ENCODE measurements at regions not wholly inside any gene's neighbourhood (a gene's known extent, or its start where the extent isn't known, plus 50 kb on each side); places are given as distances from the start of the nearest gene placed in this dataset.
"Not testable (repeated sequence)": the region's sequence is repeated elsewhere in the genome, so short reads cannot be mapped to it uniquely, and the experiment has no call there.

GRCh38 chr3:172579753-172580152 is 56.5 kb upstream of the TNFSF10 start:
- CTCF ChIA-PET (ENCODE audit: unreplicated experiment); H3K4me3 ChIP-seq (ENCODE audit: low read depth, low read length, poor library complexity, severe bottlenecking); H3K4me1 ChIP-seq (ENCODE audit: insufficient read depth, low read length, poor library complexity, severe bottlenecking); H4K20me1 ChIP-seq (ENCODE audit: insufficient read depth, low read length); intact Hi-C loops (cut with micrococcal nuclease; ENCODE audit: unreplicated experiment); H2AFZ ChIP-seq (ENCODE audit: low read length); H3K9me2 ChIP-seq (ENCODE audit: insufficient read depth, low read length); H3K9me3 ChIP-seq (ENCODE audit: low read length); H3K36me3 ChIP-seq (ENCODE audit: insufficient read depth, low read length); H3K4me2 ChIP-seq (ENCODE audit: low read length); H3K27ac ChIP-seq (ENCODE audit: low read depth, low read length, poor library complexity, severe bottlenecking); BruUV-seq (replicated peaks); DNase-seq (ENCODE audit: low spot score); POLR2A ChIA-PET; H3K79me2 ChIP-seq (ENCODE audit: insufficient read depth, low read depth, low read length): not testable (repeated sequence)

- CTCF ChIA-PET (ENCODE audit: unreplicated experiment); H3K9me3 ChIP-seq (ENCODE audit: low read length); H3K79me2 ChIP-seq (ENCODE audit: insufficient read depth, low read depth, low read length); H3K4me3 ChIP-seq (ENCODE audit: low read depth, low read length, poor library complexity, severe bottlenecking); intact Hi-C loops (cut with micrococcal nuclease; ENCODE audit: unreplicated experiment); BruUV-seq (replicated peaks); H3K4me2 ChIP-seq (ENCODE audit: low read length); H3K4me1 ChIP-seq (ENCODE audit: insufficient read depth, low read length, poor library complexity, severe bottlenecking); H3K36me3 ChIP-seq (ENCODE audit: insufficient read depth, low read length); H4K20me1 ChIP-seq (ENCODE audit: insufficient read depth, low read length); H3K9me2 ChIP-seq (ENCODE audit: insufficient read depth, low read length); DNase-seq (ENCODE audit: low spot score); H2AFZ ChIP-seq (ENCODE audit: low read length); H3K27ac ChIP-seq (ENCODE audit: low read depth, low read length, poor library complexity, severe bottlenecking); POLR2A ChIA-PET: not testable (repeated sequence)
Observed at GRCh38 chr3:172578714-172579113, 55.5 kb upstream of the TNFSF10 start.

DNA sequence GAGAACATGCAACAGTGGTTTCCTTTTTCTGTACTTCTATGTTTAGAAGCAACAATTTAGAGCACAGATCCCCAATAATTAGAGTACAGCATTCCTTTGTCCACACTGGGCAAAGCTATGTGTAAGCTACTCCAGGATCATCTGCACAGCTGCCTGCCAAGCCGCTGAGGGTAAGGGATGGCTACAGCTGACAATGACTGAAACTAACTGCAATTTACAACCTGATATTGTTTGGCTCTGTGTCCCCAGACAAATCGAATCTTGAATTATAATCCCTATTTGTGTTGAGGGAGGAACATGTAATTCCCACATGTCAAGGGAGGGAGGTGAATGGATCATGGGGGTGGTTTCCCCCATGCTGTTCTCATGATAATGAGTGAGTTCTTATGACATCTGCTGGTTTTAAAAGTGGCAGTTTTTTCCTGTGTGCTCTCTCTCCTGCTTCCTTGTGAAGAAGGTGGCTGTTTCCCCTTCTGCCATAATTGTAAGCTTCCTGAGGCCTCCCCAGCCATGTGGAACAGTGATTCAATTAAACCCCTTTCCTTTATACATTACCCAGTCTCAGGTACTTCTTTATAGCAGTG is 54.8 kb upstream of the TNFSF10 start:
- Histone ChIP-seq H2AFZ (ENCODE audit: low read length) (no peak overlapping the region), H3K4me2 (ENCODE audit: low read length) (no peak overlapping the region), H3K4me1 (ENCODE audit: insufficient read depth, low read length, poor library complexity, severe bottlenecking) (no peaks in the 10 kb centered on the region), H3K9me3 (ENCODE audit: low read length) (no peaks in the 10 kb centered on the region), H3K9me2 (ENCODE audit: insufficient read depth, low read length) (no peaks in the 10 kb centered on the region), H3K36me3 (ENCODE audit: insufficient read depth, low read length) (no peaks in the 10 kb centered on the region), H3K4me3 (ENCODE audit: low read depth, low read length, poor library complexity, severe bottlenecking) (no peak overlapping the region), H3K27ac (ENCODE audit: low read depth, low read length, poor library complexity, severe bottlenecking) (no peak overlapping the region), H3K79me2 (ENCODE audit: insufficient read depth, low read depth, low read length) (no peaks in the 10 kb centered on the region), H4K20me1 (ENCODE audit: insufficient read depth, low read length) (no peaks in the 10 kb centered on the region)
- no TSS peak for BruUV-seq (replicated peaks)
- TF ChIP-seq EZH2phosphoT487 (IDR thresholded peaks at IDR 0.05; ENCODE audit: borderline replicate concordance, low read depth, low read length) (no peak), CTCF (conservative IDR thresholded peaks at IDR 0.05; ENCODE audit: low read length) (no peak)
- CTCF ChIA-PET (ENCODE audit: unreplicated experiment): no interaction called here
- POLR2A ChIA-PET: no interaction called here
- DNase-seq (ENCODE audit: low spot score): no peak
- intact Hi-C loops (cut with micrococcal nuclease; ENCODE audit: unreplicated experiment): no loop called here

DNA sequence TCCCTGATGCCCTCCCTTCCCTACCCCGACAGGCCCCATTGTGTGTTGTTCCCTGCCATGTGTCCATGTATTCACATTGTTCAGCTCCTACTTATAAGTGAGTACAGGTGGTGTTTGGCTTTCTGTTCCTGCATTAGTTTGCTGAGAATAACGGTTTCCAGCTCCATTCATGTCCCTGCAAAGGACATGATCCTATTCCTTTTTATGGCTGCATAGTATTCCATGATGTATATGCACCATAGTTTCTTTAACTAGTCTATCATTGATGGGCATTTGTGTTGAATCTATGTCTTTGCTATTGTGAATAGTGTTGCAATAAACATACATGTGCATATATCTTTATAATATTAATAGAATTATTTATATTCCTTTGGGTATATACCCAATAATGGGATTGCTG is 52.1 kb upstream of the TNFSF10 start:
- no peak for DNase-seq (ENCODE audit: low spot score)
- ChIA-PET POLR2A (no interaction called here), CTCF (ENCODE audit: unreplicated experiment) (interaction anchor here (0.6 kb wide), 2 partner anchors 25 to 915 kb away, joined by 3 read pairs; no protein-coding TSS in a partner anchor)
- H3K36me3 ChIP-seq (ENCODE audit: insufficient read depth, low read length): no peaks in the 10 kb centered on the region
- H3K9me3 ChIP-seq (ENCODE audit: low read length): no peaks in the 10 kb centered on the region
- no peaks in the 10 kb centered on the region for H4K20me1 ChIP-seq (ENCODE audit: insufficient read depth, low read length)
- no peak overlapping the region for H3K4me3 ChIP-seq (ENCODE audit: low read depth, low read length, poor library complexity, severe bottlenecking)
- no peaks in the 10 kb centered on the region for H3K4me1 ChIP-seq (ENCODE audit: insufficient read depth, low read length, poor library complexity, severe bottlenecking)
- no peaks in the 10 kb centered on the region for H3K9me2 ChIP-seq (ENCODE audit: insufficient read depth, low read length)
- no peaks in the 10 kb centered on the region for H3K79me2 ChIP-seq (ENCODE audit: insufficient read depth, low read depth, low read length)
- no peak overlapping the region for H3K4me2 ChIP-seq (ENCODE audit: low read length)
- H2AFZ ChIP-seq (ENCODE audit: low read length): no peak overlapping the region
- H3K27ac ChIP-seq (ENCODE audit: low read depth, low read length, poor library complexity, severe bottlenecking): no peak overlapping the region
- intact Hi-C loops (cut with micrococcal nuclease; ENCODE audit: unreplicated experiment): no loop called here
- no TSS peak for BruUV-seq (replicated peaks)
- TF ChIP-seq EZH2phosphoT487 (IDR thresholded peaks at IDR 0.05; ENCODE audit: borderline replicate concordance, low read depth, low read length): no peak
- no peak for TF ChIP-seq CTCF (conservative IDR thresholded peaks at IDR 0.05; ENCODE audit: low read length)

All from OCI-LY7 (cell line).